Activated B cell treated with CpG ODN at 0.5 μM for 24 hours (primary cell): ENCODE measurements at regions not wholly inside any gene's neighbourhood (a gene's known extent, or its start where the extent isn't known, plus 50 kb on each side); places are given as distances from the start of the nearest gene placed in this dataset.

ENCODE experiments used
- ATAC-seq: fragments of 200-7000 bp; cut with Tn5 transposase; one replicate; pipeline ENCODE4 v1.10.0; 2021; ENCODE audit warnings: low read depth, mild to moderate bottlenecking, moderate library complexity
- CTCF ChIA-PET: fragments of 350-600 bp; sonication (Branson Sonifier 250); formaldehyde crosslinking; loops from one replicate; lab custom pipeline; 2021; ENCODE audit warnings: antibody characterized with exemption; lab: Charles Lee
- POLR2A ChIA-PET: fragments of 350-600 bp; sonication (Branson Sonifier 250); formaldehyde crosslinking; loops from one replicate; lab custom pipeline; 2021; ENCODE audit warnings: antibody characterized with exemption; lab: Charles Lee
- DNase-seq: peaks from one replicate; pipeline ENCODE4 v3.0.0; 2022
- H3K27ac Mint-ChIP-seq: one replicate; pipeline ENCODE4 v1.8.0; 2020; ENCODE audit warnings: mixed read lengths
- H3K27me3 Mint-ChIP-seq: one replicate; pipeline ENCODE4 v1.8.0; 2021; ENCODE audit warnings: mixed read lengths
- H3K36me3 Mint-ChIP-seq: one replicate; pipeline ENCODE4 v1.8.0; 2021; ENCODE audit warnings: low read depth, mixed read lengths
- H3K4me1 Mint-ChIP-seq: one replicate; pipeline ENCODE4 v1.8.0; 2021; ENCODE audit warnings: mixed read lengths
- H3K4me3 Mint-ChIP-seq: one replicate; pipeline ENCODE4 v1.8.0; 2020; ENCODE audit warnings: mild to moderate bottlenecking, mixed read lengths
- H3K9me3 Mint-ChIP-seq: one replicate; pipeline ENCODE4 v1.8.0; 2020; ENCODE audit warnings: mixed read lengths
- CTCF ChIP-seq: fragments of 200-600 bp; IDR thresholded peaks from one replicate; pipeline ENCODE4 v1.8.0; 2022; ENCODE audit warnings: antibody characterized with exemption, mild to moderate bottlenecking
- intact Hi-C: fragments of 100-400 bp; cut with micrococcal nuclease; formaldehyde crosslinking; loops from one replicate; pipeline ENCODE4 v1.15.1; 2024

- peak overlapping the region; percentile 91 for H3K4me3 Mint-ChIP-seq
- ChIA-PET CTCF (interaction anchor here (1.4 kb wide), 1 partner anchor 107 kb away, joined by 3 read pairs; no protein-coding TSS in a partner anchor), POLR2A (no interaction called here)
- TF ChIP-seq CTCF: no peak
- H3K4me1 Mint-ChIP-seq: peaks cover 26% of the 10 kb centered on the region
- intact Hi-C loops: loop anchor here (1.0 to 2.0 kb wide), 2 partner anchors 61 to 108 kb away; no protein-coding TSS in a partner anchor
- ATAC-seq (peak; percentile 40), DNase-seq (peak; percentile 22)
- no peaks in the 10 kb centered on the region for H3K9me3 Mint-ChIP-seq
- peaks cover 13% of the 10 kb centered on the region for H3K27me3 Mint-ChIP-seq
- no peaks in the 10 kb centered on the region for H3K36me3 Mint-ChIP-seq
- peak overlapping the region; percentile 68 for H3K27ac Mint-ChIP-seq
These were observed 108.8 kb downstream of the SPRY1 start for GRCh38 chr4:123505095-123506010.

GRCh38 chr4:123506011-123506695 is 109.6 kb downstream of the SPRY1 start:
- H3K4me1 Mint-ChIP-seq: peaks cover 26% of the 10 kb centered on the region
- intact Hi-C loops: no loop called here
- no peak for TF ChIP-seq CTCF
- peak overlapping the region; percentile 68 for H3K27ac Mint-ChIP-seq
- H3K9me3 Mint-ChIP-seq: no peaks in the 10 kb centered on the region
- no peak for ATAC-seq
- H3K36me3 Mint-ChIP-seq: no peaks in the 10 kb centered on the region
- DNase-seq: no peak
- H3K4me3 Mint-ChIP-seq: peak overlapping the region; percentile 91
- ChIA-PET POLR2A (interaction anchor here (0.6 kb wide), 1 partner anchor 33 kb away, joined by 3 read pairs; no protein-coding TSS in a partner anchor), CTCF (no interaction called here)
- H3K27me3 Mint-ChIP-seq: peaks cover 13% of the 10 kb centered on the region

- DNase-seq: no peak
- peaks cover 26% of the 10 kb centered on the region for H3K4me1 Mint-ChIP-seq
- ChIA-PET CTCF (no interaction called here), POLR2A (no interaction called here)
- H3K27ac Mint-ChIP-seq: no peak overlapping the region
- H3K27me3 Mint-ChIP-seq: peaks cover 13% of the 10 kb centered on the region
- H3K4me3 Mint-ChIP-seq: no peak overlapping the region
- no peak for TF ChIP-seq CTCF
- no peaks in the 10 kb centered on the region for H3K36me3 Mint-ChIP-seq
- ATAC-seq: no peak
- intact Hi-C loops: no loop called here
- no peaks in the 10 kb centered on the region for H3K9me3 Mint-ChIP-seq
These were observed 110.8 kb downstream of the SPRY1 start for GRCh38 chr4:123507376-123507775.

GRCh38 chr4:123510221-123510620 is 113.6 kb downstream of the SPRY1 start:
- no peak for ATAC-seq
- no peak for TF ChIP-seq CTCF
- CTCF ChIA-PET: no interaction called here
- POLR2A ChIA-PET: no interaction called here
- peaks cover 22% of the 10 kb centered on the region for H3K4me1 Mint-ChIP-seq
- peaks cover 2% of the 10 kb centered on the region for H3K9me3 Mint-ChIP-seq
- H3K27ac Mint-ChIP-seq: no peak overlapping the region
- no peaks in the 10 kb centered on the region for H3K36me3 Mint-ChIP-seq
- no peak overlapping the region for H3K4me3 Mint-ChIP-seq
- no peak for DNase-seq
- H3K27me3 Mint-ChIP-seq: peaks cover 5% of the 10 kb centered on the region
- intact Hi-C loops: no loop called here

GRCh38 chr4:123510659-123511058 is 114.1 kb downstream of the SPRY1 start:
- TF ChIP-seq CTCF: no peak
- Mint-ChIP-seq H3K27me3 (peaks cover 5% of the 10 kb centered on the region), H3K27ac (no peak overlapping the region), H3K4me3 (no peak overlapping the region), H3K4me1 (peaks cover 19% of the 10 kb centered on the region), H3K9me3 (peaks cover 2% of the 10 kb centered on the region), H3K36me3 (no peaks in the 10 kb centered on the region)
- POLR2A ChIA-PET: no interaction called here
- intact Hi-C loops: no loop called here
- DNase-seq: no peak
- CTCF ChIA-PET: no interaction called here
- ATAC-seq: no peak
